ENCODE measurements at regions not wholly inside any gene's neighbourhood (a gene's known extent, or its start where the extent isn't known, plus 50 kb on each side); places are given as distances from the start of the nearest gene placed in this dataset.
"Not testable (repeated sequence)": the region's sequence is repeated elsewhere in the genome, so short reads cannot be mapped to it uniquely, and the experiment has no call there.

DNA sequence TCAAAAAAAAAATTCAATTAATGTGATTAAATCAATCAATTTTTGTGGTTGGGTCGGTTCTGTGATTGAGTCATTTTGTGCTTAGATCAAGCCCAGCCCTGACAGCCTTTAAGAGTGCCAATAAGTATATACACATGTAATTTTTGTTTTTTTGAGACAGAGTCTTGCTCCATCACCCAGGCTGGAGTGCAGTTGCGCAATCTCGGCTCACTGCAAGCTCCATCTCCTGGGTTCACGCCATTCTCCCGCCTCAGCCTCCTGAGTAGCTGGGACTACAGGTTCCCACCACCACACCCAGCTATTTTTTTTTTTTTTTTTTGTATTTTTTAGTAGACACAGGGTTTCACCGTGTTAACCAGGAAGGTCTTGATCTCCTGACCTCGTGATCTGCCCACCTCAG lies 887.1 kb upstream of the ZNF722 start:
- TF ChIP-seq, protein P1, sequence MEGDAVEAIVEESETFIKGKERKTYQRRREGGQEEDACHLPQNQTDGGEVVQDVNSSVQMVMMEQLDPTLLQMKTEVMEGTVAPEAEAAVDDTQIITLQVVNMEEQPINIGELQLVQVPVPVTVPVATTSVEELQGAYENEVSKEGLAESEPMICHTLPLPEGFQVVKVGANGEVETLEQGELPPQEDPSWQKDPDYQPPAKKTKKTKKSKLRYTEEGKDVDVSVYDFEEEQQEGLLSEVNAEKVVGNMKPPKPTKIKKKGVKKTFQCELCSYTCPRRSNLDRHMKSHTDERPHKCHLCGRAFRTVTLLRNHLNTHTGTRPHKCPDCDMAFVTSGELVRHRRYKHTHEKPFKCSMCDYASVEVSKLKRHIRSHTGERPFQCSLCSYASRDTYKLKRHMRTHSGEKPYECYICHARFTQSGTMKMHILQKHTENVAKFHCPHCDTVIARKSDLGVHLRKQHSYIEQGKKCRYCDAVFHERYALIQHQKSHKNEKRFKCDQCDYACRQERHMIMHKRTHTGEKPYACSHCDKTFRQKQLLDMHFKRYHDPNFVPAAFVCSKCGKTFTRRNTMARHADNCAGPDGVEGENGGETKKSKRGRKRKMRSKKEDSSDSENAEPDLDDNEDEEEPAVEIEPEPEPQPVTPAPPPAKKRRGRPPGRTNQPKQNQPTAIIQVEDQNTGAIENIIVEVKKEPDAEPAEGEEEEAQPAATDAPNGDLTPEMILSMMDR (IDR thresholded peaks at IDR 0.05 in 2 of 3, conservative IDR thresholded peaks at IDR 0.05 in 1 of 3; ENCODE audit: insufficient read depth in 2 of 3, low read depth in 1 of 3, low read length in 3 of 3), result not testable (repeated sequence)
- not testable (repeated sequence) for TF ChIP-seq ZNF444 (CRISPR knock-in tag; IDR thresholded peaks at IDR 0.05); MTA2 (IDR thresholded peaks at IDR 0.05; ENCODE audit: low read depth); ELF4 (CRISPR knock-in tag; IDR thresholded peaks at IDR 0.05); PHB2 (IDR thresholded peaks at IDR 0.05; ENCODE audit: low read depth); POLR2AphosphoS5 (IDR thresholded peaks at IDR 0.05; ENCODE audit: control insufficient read depth, insufficient read depth, low read depth, low read length)
